Upper lobe of left lung (tissue), 6 donors: ENCODE measurements at regions not wholly inside any gene's neighbourhood (a gene's known extent, or its start where the extent isn't known, plus 50 kb on each side); places are given as distances from the start of the nearest gene placed in this dataset.

ENCODE experiments used
- ATAC-seq, 2 donors: fragments of 200-7000 bp; cut with Tn5 transposase; one replicate each; pipeline ENCODE4 v1.9.1; 2022; ENCODE audit warnings: mild to moderate bottlenecking in 2 of 2, moderate library complexity in 2 of 2; ENCODE audit not compliant: low FRiP score in 2 of 2
- DNase-seq, 2 donors: peaks; one replicate each; pipeline ENCODE4 v3.0.0-alpha.2; 2019 to 2020
- H3K27ac ChIP-seq, 4 donors: fragments of 200-600 bp; sonication (generic); one replicate each; pipeline ENCODE4 v1.5.1; 2016 to 2019
- H3K27me3 ChIP-seq, 4 donors: fragments of 200-600 bp; sonication (generic); one replicate each; pipeline ENCODE4 v1.5.1; 2017 to 2019
- H3K36me3 ChIP-seq, 4 donors: fragments of 200-600 bp; sonication (generic); one replicate each; pipeline ENCODE4 v1.5.1; 2016 to 2019
- H3K4me1 ChIP-seq, 4 donors: fragments of 200-600 bp; sonication (generic); one replicate each; pipeline ENCODE4 v1.5.1; 2018 to 2019
- H3K4me3 ChIP-seq, 4 donors: fragments of 200-600 bp; sonication (generic); one replicate each; pipeline ENCODE4 v1.5.1; 2017 to 2019; ENCODE audit warnings: mild to moderate bottlenecking in 2 of 4, moderate library complexity in 1 of 4
- H3K9me3 ChIP-seq, 4 donors: fragments of 200-600 bp; sonication (generic); one replicate each; pipeline ENCODE4 v1.5.1; 2018 to 2019
- EP300 ChIP-seq, 4 donors: sonication (generic); formaldehyde crosslinking; IDR thresholded peaks; one replicate each; pipeline ENCODE4 v1.5.1; 2017; ENCODE audit warnings: antibody characterized with exemption in 4 of 4, control low read depth in 2 of 4
- POLR2A ChIP-seq, 4 donors: fragments of 450-650 bp; IDR thresholded peaks; one replicate each; pipeline ENCODE4 v1.5.1; 2016 to 2017; ENCODE audit warnings: antibody characterized with exemption in 4 of 4, mild to moderate bottlenecking in 2 of 4
- POLR2AphosphoS5 ChIP-seq, 2 donors: sonication (generic); formaldehyde crosslinking; IDR thresholded peaks; one replicate each; pipeline ENCODE4 v1.5.1; 2017; ENCODE audit warnings: antibody characterized with exemption in 2 of 2
- WGBS, 2 donors: methylation state at CpG; one replicate each; pipeline ENCODE4 v1.1.5; 2017 to 2018; 5-methylcytosine and 5-hydroxymethylcytosine counted together
- TF ChIP-seq, protein P1 (sequence below), 6 experiments: fragments of 450-650 bp in 4 of 6; fragments of 200-600 bp in 2 of 6; sonication (generic) in 2 of 6; IDR thresholded peaks; one replicate each; pipeline ENCODE4 v1.5.1; 2016 to 2019; ENCODE audit warnings: antibody characterized with exemption in 6 of 6
- donor health status: DM: no; HTN: no; CAD: no; lungs with moderate emphysema.
- donor health status: DM: no; HTN: yes; CAD: no; lungs with severe emphysema.

DNA sequence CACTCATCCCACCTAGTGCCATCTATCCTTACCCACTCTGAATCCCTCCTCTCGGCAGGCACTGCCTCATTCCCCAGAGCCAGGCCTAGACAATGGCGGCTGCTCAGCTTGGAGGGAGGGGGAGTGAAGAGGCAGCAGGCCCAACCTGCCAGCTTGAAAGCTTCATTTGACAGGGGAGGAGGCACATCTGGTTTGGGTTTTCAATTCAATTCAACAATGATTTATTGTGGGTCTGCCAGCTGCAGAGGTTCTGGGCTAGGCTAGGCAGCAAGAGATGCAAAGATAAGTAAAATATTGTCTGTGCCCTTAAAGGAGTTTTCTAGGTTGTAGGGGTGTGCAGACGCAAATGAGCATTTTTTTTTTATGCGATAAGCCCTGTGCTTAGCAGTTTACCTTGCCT is 58.5 kb downstream of the RTL9 start:
- ATAC-seq: no peak
- H3K27ac ChIP-seq: no peak overlapping the region
- H3K4me1 ChIP-seq: peaks cover 0 to 20% (median 0%) of the 10 kb centered on the region in 4 donors
- H3K27me3 ChIP-seq: no peaks in the 10 kb centered on the region
- no peaks in the 10 kb centered on the region for H3K36me3 ChIP-seq
- no peak for DNase-seq
- TF ChIP-seq POLR2A (IDR thresholded peaks at IDR 0.05) (no peak), EP300 (IDR thresholded peaks at IDR 0.05) (no peak), POLR2AphosphoS5 (IDR thresholded peaks at IDR 0.05) (no peak)
- TF ChIP-seq, protein P1, sequence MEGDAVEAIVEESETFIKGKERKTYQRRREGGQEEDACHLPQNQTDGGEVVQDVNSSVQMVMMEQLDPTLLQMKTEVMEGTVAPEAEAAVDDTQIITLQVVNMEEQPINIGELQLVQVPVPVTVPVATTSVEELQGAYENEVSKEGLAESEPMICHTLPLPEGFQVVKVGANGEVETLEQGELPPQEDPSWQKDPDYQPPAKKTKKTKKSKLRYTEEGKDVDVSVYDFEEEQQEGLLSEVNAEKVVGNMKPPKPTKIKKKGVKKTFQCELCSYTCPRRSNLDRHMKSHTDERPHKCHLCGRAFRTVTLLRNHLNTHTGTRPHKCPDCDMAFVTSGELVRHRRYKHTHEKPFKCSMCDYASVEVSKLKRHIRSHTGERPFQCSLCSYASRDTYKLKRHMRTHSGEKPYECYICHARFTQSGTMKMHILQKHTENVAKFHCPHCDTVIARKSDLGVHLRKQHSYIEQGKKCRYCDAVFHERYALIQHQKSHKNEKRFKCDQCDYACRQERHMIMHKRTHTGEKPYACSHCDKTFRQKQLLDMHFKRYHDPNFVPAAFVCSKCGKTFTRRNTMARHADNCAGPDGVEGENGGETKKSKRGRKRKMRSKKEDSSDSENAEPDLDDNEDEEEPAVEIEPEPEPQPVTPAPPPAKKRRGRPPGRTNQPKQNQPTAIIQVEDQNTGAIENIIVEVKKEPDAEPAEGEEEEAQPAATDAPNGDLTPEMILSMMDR (IDR thresholded peaks at IDR 0.05): no peak
- H3K4me3 ChIP-seq: no peak overlapping the region
- no peaks in the 10 kb centered on the region for H3K9me3 ChIP-seq
- WGBS, 2 donors: 75 to 97% methylated on average over 4 of the region's 4 CpGs

DNA sequence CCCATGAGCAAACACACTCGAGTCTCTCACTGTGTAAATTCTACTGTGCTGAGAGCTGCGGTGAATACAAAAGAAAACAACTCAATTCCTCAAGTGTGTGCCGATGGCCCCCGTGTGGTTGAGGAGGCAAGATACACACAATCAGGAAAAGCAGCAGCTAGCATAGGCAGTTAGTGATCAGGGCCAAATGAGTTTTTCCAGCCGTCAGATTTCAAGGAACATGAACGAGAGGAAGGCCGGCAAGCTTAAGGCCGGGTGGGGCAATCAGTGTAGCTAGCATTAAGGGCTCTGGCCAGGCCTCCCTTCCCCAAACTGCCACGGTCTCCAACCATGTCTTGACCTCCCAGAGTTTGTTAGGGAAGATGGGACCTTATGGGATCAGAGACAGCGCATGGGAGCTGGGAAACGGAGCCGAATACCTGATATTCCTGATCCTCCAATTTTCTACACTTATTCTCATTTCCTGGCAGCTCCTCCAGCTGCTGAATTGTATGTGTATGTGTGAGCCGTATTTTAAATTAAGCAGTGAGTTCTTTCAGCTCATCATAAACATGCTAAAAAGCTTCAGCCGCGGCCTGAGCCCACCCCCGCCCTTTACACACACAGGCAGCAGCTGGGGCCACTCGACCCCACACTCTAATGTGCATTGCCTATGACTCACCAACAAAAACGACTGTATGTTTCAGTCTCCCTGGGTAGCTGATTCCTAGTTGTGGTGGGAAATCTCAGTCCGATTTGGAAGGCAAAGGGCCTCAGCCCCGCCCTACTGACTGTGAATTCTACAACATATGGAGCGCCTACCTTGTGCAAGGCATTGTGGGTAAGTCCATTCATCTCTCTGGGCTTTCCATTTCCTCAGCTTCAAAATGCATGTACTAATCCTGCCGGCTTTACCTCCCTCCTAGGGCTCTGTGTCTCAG is 59.9 kb downstream of the RTL9 start:
- DNase-seq (peak in 1 of 2 donors; percentile 66), ATAC-seq (peak; percentile 70 to 74)
- Histone ChIP-seq H3K4me3 (no peak overlapping the region), H3K4me1 (peaks cover 0 to 13% (median 0%) of the 10 kb centered on the region in 4 donors), H3K27ac (peak overlapping the region in 1 of 4 donors; percentile 2), H3K9me3 (no peaks in the 10 kb centered on the region), H3K36me3 (no peaks in the 10 kb centered on the region), H3K27me3 (no peaks in the 10 kb centered on the region)
- WGBS, 2 donors: 44 to 49% methylated on average over 14 to 22 of the region's 22 CpGs
- TF ChIP-seq POLR2A (IDR thresholded peaks at IDR 0.05): no peak
- TF ChIP-seq, protein P1 (IDR thresholded peaks at IDR 0.05): peak in 4 of 6 experiments; percentile 11 to 44 (median 35)
- TF ChIP-seq POLR2AphosphoS5 (IDR thresholded peaks at IDR 0.05): peak in 1 of 2 donors; percentile 16

DNA sequence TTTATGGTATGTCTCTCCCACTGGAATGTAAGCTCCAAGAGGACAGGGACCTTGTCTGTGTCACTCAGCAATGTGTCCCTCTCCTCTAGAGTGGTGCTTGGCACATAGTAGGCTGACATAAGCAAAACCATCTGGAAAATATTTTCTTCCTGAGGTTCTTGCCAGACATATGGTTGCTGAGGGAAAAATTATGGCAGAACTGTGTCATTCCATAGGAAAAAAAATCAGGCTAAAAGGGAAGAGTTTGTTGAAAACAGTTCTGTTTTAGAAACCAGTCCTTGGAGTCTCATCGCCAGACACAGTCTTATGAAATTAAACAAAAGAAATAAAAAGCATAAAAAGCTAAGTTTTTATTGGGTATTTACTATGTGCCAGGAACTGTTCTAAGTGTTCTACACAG is 60.9 kb downstream of the RTL9 start:
- H3K27ac ChIP-seq: no peak overlapping the region
- DNase-seq: no peak
- no peaks in the 10 kb centered on the region for H3K36me3 ChIP-seq
- H3K27me3 ChIP-seq: no peaks in the 10 kb centered on the region
- peaks cover 0 to 13% (median 0%) of the 10 kb centered on the region in 4 donors for H3K4me1 ChIP-seq
- TF ChIP-seq POLR2A (IDR thresholded peaks at IDR 0.05) (no peak), POLR2AphosphoS5 (IDR thresholded peaks at IDR 0.05) (no peak), EP300 (IDR thresholded peaks at IDR 0.05) (no peak)
- TF ChIP-seq, protein P1 (IDR thresholded peaks at IDR 0.05): no peak
- no peaks in the 10 kb centered on the region for H3K9me3 ChIP-seq
- H3K4me3 ChIP-seq: no peak overlapping the region
- ATAC-seq: no peak
- 75 to 89% methylated on average over 1 of the region's 1 CpG for WGBS, 2 donors

DNA sequence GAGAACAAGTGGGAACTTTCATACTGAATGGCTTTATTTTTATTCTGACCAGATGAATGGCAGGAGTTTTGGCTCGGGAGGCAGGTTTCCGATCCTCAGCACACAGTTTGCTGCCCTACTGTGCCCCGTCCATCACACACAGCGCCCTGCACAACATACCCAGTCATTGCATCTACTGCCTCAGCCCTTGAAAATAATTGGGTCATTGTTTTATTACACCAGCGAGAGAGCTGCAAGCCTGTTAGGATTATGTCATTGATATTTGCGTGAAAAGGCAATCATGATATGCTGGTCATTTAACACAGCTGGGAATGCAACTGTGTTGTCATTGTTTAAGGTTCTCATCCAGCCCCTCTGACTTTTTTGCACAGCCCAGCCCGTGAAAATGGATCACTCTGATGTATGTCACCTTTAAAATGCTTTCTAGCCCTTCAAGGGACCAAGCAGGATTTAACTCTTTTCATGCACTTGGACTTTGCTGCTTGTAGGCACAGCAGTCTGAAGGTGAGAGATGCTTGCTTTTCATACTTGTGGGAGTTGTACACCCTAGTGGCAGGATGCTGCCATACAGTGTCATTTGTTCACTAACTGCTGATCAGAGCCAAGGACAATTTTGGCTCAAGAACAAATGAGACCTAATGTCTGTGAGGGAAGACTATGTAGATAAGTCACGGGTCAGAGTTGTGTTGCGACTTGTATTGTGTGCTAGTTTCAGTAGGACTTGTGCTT is 62.3 kb downstream of the RTL9 start:
- TF ChIP-seq POLR2AphosphoS5 (IDR thresholded peaks at IDR 0.05) (no peak), POLR2A (IDR thresholded peaks at IDR 0.05) (no peak), EP300 (IDR thresholded peaks at IDR 0.05) (no peak)
- TF ChIP-seq, protein P1 (IDR thresholded peaks at IDR 0.05): no peak
- Histone ChIP-seq H3K27ac (no peak overlapping the region), H3K4me3 (no peak overlapping the region), H3K27me3 (no peaks in the 10 kb centered on the region), H3K36me3 (no peaks in the 10 kb centered on the region), H3K9me3 (no peaks in the 10 kb centered on the region), H3K4me1 (peaks cover 0 to 13% (median 0%) of the 10 kb centered on the region in 4 donors)
- ATAC-seq: no peak
- no peak for DNase-seq
- 64 to 67% methylated on average over 3 to 9 of the region's 9 CpGs for WGBS, 2 donors
